ENCODE measurements at regions not wholly inside any gene's neighbourhood (a gene's known extent, or its start where the extent isn't known, plus 50 kb on each side); places are given as distances from the start of the nearest gene placed in this dataset.

GRCh38 chr12:14264778-14265177, 100.7 kb upstream of the ATF7IP start:
- Histone ChIP-seq H3K27ac (no peak overlapping the region), H3K9me3 (ENCODE audit: control insufficient read depth, low read length) (no peaks in the 10 kb centered on the region), H3K4me3 (ENCODE audit: low read depth, low read length) (no peak overlapping the region), H3K4me2 (ENCODE audit: low read length) (no peak overlapping the region), H2AFZ (no peak overlapping the region), H3K4me1 (peaks cover 25% of the 10 kb centered on the region), H3K79me2 (no peaks in the 10 kb centered on the region), H3K36me3 (ENCODE audit: control insufficient read depth, insufficient read depth, low read length) (no peaks in the 10 kb centered on the region), H3K27me3 (ENCODE audit: control insufficient read depth, insufficient read depth, low read length) (no peaks in the 10 kb centered on the region), H3K9ac (no peak overlapping the region)
- TF ChIP-seq CTCF (IDR thresholded peaks at IDR 0.05), result no peak

GRCh38 chr12:14268120-14268515, 97.4 kb upstream of the ATF7IP start:
- no peak for TF ChIP-seq CTCF (IDR thresholded peaks at IDR 0.05)
- H3K79me2 ChIP-seq, result no peaks in the 10 kb centered on the region
- peak overlapping the region; percentile 71 for H2AFZ ChIP-seq
- H3K4me2 ChIP-seq (ENCODE audit: low read length), result no peak overlapping the region
- no peaks in the 10 kb centered on the region for H3K27me3 ChIP-seq (ENCODE audit: control insufficient read depth, insufficient read depth, low read length)
- no peaks in the 10 kb centered on the region for H3K9me3 ChIP-seq (ENCODE audit: control insufficient read depth, low read length)
- no peaks in the 10 kb centered on the region for H3K36me3 ChIP-seq (ENCODE audit: control insufficient read depth, insufficient read depth, low read length)
- no peak overlapping the region for H3K27ac ChIP-seq
- no peak overlapping the region for H3K4me3 ChIP-seq (ENCODE audit: low read depth, low read length)
- H3K4me1 ChIP-seq, result peaks cover 2% of the 10 kb centered on the region
- no peak overlapping the region for H3K9ac ChIP-seq

- Histone ChIP-seq H3K27me3 (ENCODE audit: control insufficient read depth, insufficient read depth, low read length) (no peaks in the 10 kb centered on the region), H3K27ac (no peak overlapping the region), H3K9me3 (ENCODE audit: control insufficient read depth, low read length) (no peaks in the 10 kb centered on the region), H3K4me3 (ENCODE audit: low read depth, low read length) (no peak overlapping the region), H3K36me3 (ENCODE audit: control insufficient read depth, insufficient read depth, low read length) (no peaks in the 10 kb centered on the region), H3K4me1 (peaks cover 5% of the 10 kb centered on the region), H3K4me2 (ENCODE audit: low read length) (no peak overlapping the region), H3K79me2 (no peaks in the 10 kb centered on the region), H3K9ac (no peak overlapping the region), H2AFZ (no peak overlapping the region)
- no peak for TF ChIP-seq CTCF (IDR thresholded peaks at IDR 0.05)
These were observed 95.1 kb upstream of the ATF7IP start for GRCh38 chr12:14270392-14270791.

GRCh38 chr12:14272956-14273912, 92.2 kb upstream of the ATF7IP start:
- no peak overlapping the region for H3K9ac ChIP-seq
- H3K36me3 ChIP-seq (ENCODE audit: control insufficient read depth, insufficient read depth, low read length), result no peaks in the 10 kb centered on the region
- peak overlapping the region; percentile 85 for H2AFZ ChIP-seq
- no peaks in the 10 kb centered on the region for H3K9me3 ChIP-seq (ENCODE audit: control insufficient read depth, low read length)
- peak overlapping the region; percentile 39 for H3K27ac ChIP-seq
- TF ChIP-seq CTCF (IDR thresholded peaks at IDR 0.05), result no peak
- H3K4me2 ChIP-seq (ENCODE audit: low read length), result peak overlapping the region; percentile 36
- no peak overlapping the region for H3K4me3 ChIP-seq (ENCODE audit: low read depth, low read length)
- peaks cover 5% of the 10 kb centered on the region for H3K4me1 ChIP-seq
- no peaks in the 10 kb centered on the region for H3K27me3 ChIP-seq (ENCODE audit: control insufficient read depth, insufficient read depth, low read length)
- H3K79me2 ChIP-seq, result no peaks in the 10 kb centered on the region
